Heart right ventricle (tissue), 16 donors: ENCODE measurements at regions not wholly inside any gene's neighbourhood (a gene's known extent, or its start where the extent isn't known, plus 50 kb on each side); places are given as distances from the start of the nearest gene placed in this dataset.

ENCODE experiments used
- ATAC-seq, 8 donors: fragments of 200-7000 bp; cut with Tn5 transposase; one replicate each; pipeline ENCODE4 v1.9.1; 2020; ENCODE audit warnings: mild to moderate bottlenecking in 8 of 8, moderate library complexity in 8 of 8, moderate number of reproducible peaks in 1 of 8
- DNase-seq, 2 donors: peaks; one replicate each; pipeline ENCODE4 v3.0.0-alpha.2; 2020
- H3K27ac ChIP-seq, 10 donors: fragments of 200-600 bp; sonication (generic) in 2 of 10; one replicate each; pipeline versions ENCODE4 v1.5.0 to v1.8.0; 2020 to 2022; ENCODE audit warnings: mild to moderate bottlenecking in 3 of 10
- H3K27me3 ChIP-seq, 7 donors: fragments of 200-600 bp; one replicate each; pipeline ENCODE4 v1.8.0; 2021 to 2022; ENCODE audit warnings: mild to moderate bottlenecking in 2 of 7
- H3K36me3 ChIP-seq, 9 donors: fragments of 200-600 bp; sonication (generic) in 1 of 9; one replicate each; pipeline versions ENCODE4 v1.5.0 to v1.8.0; 2020 to 2022; ENCODE audit warnings: mild to moderate bottlenecking in 2 of 9
- H3K4me1 ChIP-seq, 9 donors: fragments of 200-600 bp; sonication (generic) in 1 of 9; one replicate each; pipeline versions ENCODE4 v1.5.0 to v1.8.0; 2020 to 2022; ENCODE audit warnings: mild to moderate bottlenecking in 4 of 9
- H3K4me3 ChIP-seq, 10 donors: fragments of 200-600 bp; sonication (generic) in 2 of 10; one replicate each; pipeline versions ENCODE4 v1.5.0 to v1.8.0; 2020 to 2022; ENCODE audit warnings: mild to moderate bottlenecking in 7 of 10, moderate library complexity in 2 of 10
- H3K9me3 ChIP-seq, 11 donors: fragments of 200-600 bp in 10 of 11; sonication (generic) in 2 of 11; one replicate each; pipeline versions ENCODE4 v1.5.0 to v1.8.0; 2013 to 2022; ENCODE audit warnings: mild to moderate bottlenecking in 2 of 11, control low read depth in 1 of 11, moderate library complexity in 1 of 11
- CTCF ChIP-seq, 9 donors: fragments of 200-600 bp; sonication (generic) in 2 of 9; IDR thresholded peaks; one replicate each; pipeline versions ENCODE4 v1.5.0 to v1.8.0; 2021 to 2022; ENCODE audit warnings: antibody characterized with exemption in 9 of 9, mild to moderate bottlenecking in 5 of 9, moderate library complexity in 1 of 9
- WGBS, 2 donors: extraction: QIAGEN DNeasy Blood & Tissue Kit; methylation state at CpG; one replicate each; pipeline ENCODE4 v1.1.7; 2013; ENCODE audit warnings: inconsistent platforms in 1 of 2; 5-methylcytosine and 5-hydroxymethylcytosine counted together
- intact Hi-C, 10 donors: fragments of 100-400 bp; cut with DNase I; formaldehyde crosslinking; loops; one replicate each; pipeline versions ENCODE4 v1.11.1 to v1.14.2; 2022
- donor health status: Arrhythmogenic right ventricular cardiomyopathy.
- donor health status: ischemic (EF 13 %, LVEDD 7.1; RV severe dilation, severe dysfunction).
- donor health status: healthy with polysubstance abuse.
- donor health status: DM: no; HTN: yes; CAD: no.
- donor health status: DM: no; HTN: no; CAD: no.
- donor health status: ischemic (EF 25% LVEDD 6.9; RV normal size, moderate dysfunction).
- donor health status: ischemic (EF 25% LVEDD 5.7; RV mildly dilated, moderate dysfunction).
- donor health status: healthy.
- donor health status: DM: yes; HTN: yes; CAD: no.
- donor health status: Ischemic cardiomyopathy.
- donor health status: ischemic (EF 35%, LVEDD 5.7; RV mildly dilated, moderate dysfunction).
- donor health status: nonischemic (EF 11% LVEDD 7.7; RV severe dilation, severe dysfunction).
- donor health status: DM: yes; HTN: yes; CAD: no.
- donor health status: PGD.
- donor health status: ischemic (EF 29% LVEDD 5.4; RV normal size, mild dysfunction).
- donor health status: nonischemic (EF 23%, LVEDD 6.1; RV moderate dilation, normal function).

DNA sequence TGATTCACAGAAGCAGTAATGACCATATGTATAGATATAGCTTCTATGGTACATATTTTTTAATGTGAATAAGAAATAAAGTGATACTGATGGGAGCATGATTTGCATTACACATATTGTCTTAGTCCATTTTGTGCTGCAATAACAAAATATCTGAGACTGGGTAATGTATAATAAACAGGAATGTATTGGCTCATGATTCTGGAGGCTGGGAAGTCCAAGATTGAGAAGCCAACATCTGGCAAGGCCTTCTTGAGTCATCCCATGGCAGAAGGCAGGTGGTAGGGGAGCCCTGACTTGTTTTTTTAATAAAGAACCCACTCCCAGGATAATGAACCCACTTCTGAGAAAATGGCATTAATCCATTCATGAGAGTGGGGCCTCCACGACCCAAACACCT lies 185.6 kb upstream of the RREB1 start:
- peaks cover 0 to 10% (median 0%) of the 10 kb centered on the region in 9 donors for H3K4me1 ChIP-seq
- intact Hi-C loops = loop anchor here in 1 of 10 donors (10.0 kb wide), 1 partner anchor 293 kb away; no protein-coding TSS in a partner anchor
- TF ChIP-seq CTCF (IDR thresholded peaks at IDR 0.05) = no peak
- H3K27me3 ChIP-seq = no peaks in the 10 kb centered on the region
- 91 to 100% methylated on average over 1 of the region's 1 CpG for WGBS, 2 donors
- H3K9me3 ChIP-seq = peaks cover 0 to 7% (median 0%) of the 10 kb centered on the region in 11 donors
- ATAC-seq (no peak), DNase-seq (no peak)
- no peaks in the 10 kb centered on the region for H3K36me3 ChIP-seq
- H3K4me3 ChIP-seq = no peak overlapping the region
- H3K27ac ChIP-seq = no peak overlapping the region

DNA sequence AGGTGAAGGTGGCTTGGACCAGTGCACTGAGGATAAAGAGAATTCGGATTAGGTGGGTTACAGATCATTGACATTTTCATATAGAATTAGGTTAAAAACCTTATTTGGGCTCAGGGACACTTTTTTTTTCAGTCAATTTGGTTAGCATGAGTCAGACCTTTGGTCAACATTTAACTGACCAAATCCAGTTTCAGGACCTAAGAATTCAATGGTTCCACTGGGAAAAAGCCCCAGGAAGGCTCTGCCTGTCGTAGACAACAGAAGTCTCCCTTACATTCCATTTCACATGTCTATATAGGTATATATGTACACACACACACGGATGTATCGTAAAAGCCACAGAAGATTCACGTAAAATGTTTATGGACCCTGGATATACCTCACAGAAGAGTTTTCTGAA lies 184.2 kb upstream of the RREB1 start:
- no peak for TF ChIP-seq CTCF (IDR thresholded peaks at IDR 0.05)
- Histone ChIP-seq H3K27me3 (no peaks in the 10 kb centered on the region), H3K4me3 (no peak overlapping the region), H3K9me3 (peaks cover 0 to 7% (median 0%) of the 10 kb centered on the region in 11 donors), H3K27ac (no peak overlapping the region), H3K4me1 (peaks cover 0 to 17% (median 0%) of the 10 kb centered on the region in 9 donors), H3K36me3 (no peaks in the 10 kb centered on the region)
- DNase-seq (no peak), ATAC-seq (no peak)
- 82 to 83% methylated on average over 5 of the region's 5 CpGs for WGBS, 2 donors
- intact Hi-C loops = loop anchor here in 1 of 10 donors (10.0 kb wide), 1 partner anchor 291 kb away; no protein-coding TSS in a partner anchor

- Histone ChIP-seq H3K4me3 (no peak overlapping the region), H3K36me3 (no peaks in the 10 kb centered on the region), H3K27me3 (no peaks in the 10 kb centered on the region), H3K9me3 (peaks cover 0 to 7% (median 0%) of the 10 kb centered on the region in 11 donors), H3K4me1 (peaks cover 0 to 17% (median 0%) of the 10 kb centered on the region in 9 donors), H3K27ac (no peak overlapping the region)
- WGBS, 2 donors = 84 to 88% methylated on average over 5 of the region's 5 CpGs
- intact Hi-C loops = loop anchor here in 2 of 10 donors (5.0 to 10.0 kb wide), 3 partner anchors 128 to 290 kb away; partner anchors contain the start of gene RREB1 (in 1 of the 2)
- DNase-seq (no peak), ATAC-seq (no peak)
- TF ChIP-seq CTCF (IDR thresholded peaks at IDR 0.05) = no peak
Measured at GRCh38 chr6:6924708-6925107, 183.1 kb upstream of the RREB1 start.

DNA sequence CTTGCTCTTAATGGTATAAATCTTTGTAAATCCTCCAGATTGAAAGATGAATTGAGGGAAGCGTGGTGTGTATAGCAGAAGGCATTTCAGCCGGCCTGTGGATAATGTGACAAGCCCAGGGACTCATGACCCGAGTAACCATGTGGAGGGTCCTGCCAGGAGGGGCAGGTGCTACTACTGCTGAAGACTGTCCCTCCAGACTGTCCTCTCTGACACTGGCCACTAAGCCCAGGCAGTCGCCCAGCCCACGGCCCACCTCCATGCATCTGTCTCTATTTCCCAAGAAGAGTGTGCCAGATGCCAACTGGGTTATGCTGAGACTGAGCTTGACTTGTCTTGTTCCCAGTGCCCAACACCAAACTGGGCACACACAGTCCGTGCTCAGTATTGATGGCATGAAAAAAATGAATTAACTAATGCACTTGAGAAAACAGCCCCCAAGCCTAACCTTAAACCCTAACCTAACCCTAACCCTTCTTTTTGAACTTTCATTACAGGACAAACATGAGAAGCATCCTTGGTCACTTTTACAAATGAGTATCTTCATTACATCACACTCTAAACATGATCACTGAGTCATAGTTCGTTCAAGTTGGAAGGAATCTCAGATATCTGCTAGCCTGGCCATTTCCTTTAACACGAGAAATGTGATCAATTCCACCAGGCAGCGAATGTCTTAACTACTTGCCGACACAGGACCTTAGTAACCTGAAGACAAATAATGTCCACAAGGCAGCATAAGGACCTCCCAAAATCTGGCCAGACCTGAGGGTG lies 182.2 kb upstream of the RREB1 start:
- no peak for ATAC-seq
- intact Hi-C loops = loop anchor here in 2 of 10 donors (5.0 to 10.0 kb wide), 3 partner anchors 127 to 289 kb away; partner anchors contain the start of gene RREB1 (in 1 of the 2)
- Histone ChIP-seq H3K4me3 (no peak overlapping the region), H3K27ac (no peak overlapping the region), H3K9me3 (peaks cover 0 to 7% (median 0%) of the 10 kb centered on the region in 11 donors), H3K27me3 (no peaks in the 10 kb centered on the region), H3K4me1 (peaks cover 0 to 16% (median 0%) of the 10 kb centered on the region in 9 donors), H3K36me3 (no peaks in the 10 kb centered on the region)
- WGBS, 2 donors = 89 to 93% methylated on average over 10 of the region's 10 CpGs
- TF ChIP-seq CTCF (IDR thresholded peaks at IDR 0.05) = no peak
- no peak for DNase-seq
